Thoracic aorta (tissue), 2 donors: ENCODE measurements at regions not wholly inside any gene's neighbourhood (a gene's known extent, or its start where the extent isn't known, plus 50 kb on each side); places are given as distances from the start of the nearest gene placed in this dataset.

ENCODE experiments used
- ATAC-seq: fragments of 150-250 bp; one replicate; pipeline ENCODE4 v1.8.0; 2017; ENCODE audit warnings: low read depth; ENCODE audit not compliant: insufficient number of reproducible peaks, low FRiP score
- DNase-seq: peaks from one replicate; pipeline ENCODE4 v3.0.0-alpha.2; 2020; ENCODE audit warnings: low spot score
- H3K27ac ChIP-seq, 2 donors: fragments of 200-600 bp; sonication (generic); 1 replicate in 1 of 2; 2 replicates in 1 of 2; pipeline ENCODE4 v1.5.1; 2016; ENCODE audit warnings: mild to moderate bottlenecking in 2 of 2, moderate library complexity in 2 of 2
- H3K27me3 ChIP-seq: fragments of 200-600 bp; sonication (generic); replicated peaks from 2 replicates; pipeline ENCODE4 v1.6.0; 2016; ENCODE audit warnings: mild to moderate bottlenecking; ENCODE audit not compliant: insufficient read depth
- H3K36me3 ChIP-seq: fragments of 200-600 bp; sonication (generic); one replicate; pipeline ENCODE4 v1.5.1; 2016
- H3K4me1 ChIP-seq, 2 donors: fragments of 200-600 bp; sonication (generic); 1 replicate in 1 of 2; 2 replicates in 1 of 2; pipeline versions ENCODE4 v1.5.1 to v1.6.0; 2016; ENCODE audit warnings: low read depth in 2 of 2, mild to moderate bottlenecking in 1 of 2; ENCODE audit not compliant: control insufficient read depth in 1 of 2
- H3K4me3 ChIP-seq: fragments of 200-600 bp; sonication (generic); 2 replicates; pipeline ENCODE4 v1.5.1; 2016; ENCODE audit warnings: mild to moderate bottlenecking
- H3K9me3 ChIP-seq: fragments of 200-600 bp; sonication (generic); 2 replicates; pipeline ENCODE4 v1.5.1; 2016
- CTCF ChIP-seq: fragments of 200-600 bp; sonication (generic); IDR thresholded peaks from one replicate; pipeline ENCODE4 v1.5.1; 2019; ENCODE audit warnings: antibody characterized with exemption

- Histone ChIP-seq H3K4me1 (no peaks in the 10 kb centered on the region), H3K36me3 (no peaks in the 10 kb centered on the region), H3K27me3 (no peaks in the 10 kb centered on the region), H3K27ac (no peak overlapping the region), H3K4me3 (no peak overlapping the region), H3K9me3 (no peaks in the 10 kb centered on the region)
- ATAC-seq (no peak), DNase-seq (no peak)
- no peak for TF ChIP-seq CTCF
Measured at GRCh38 chr10:8975535-8975934, 921.0 kb downstream of the GATA3 start.

- no peaks in the 10 kb centered on the region for H3K4me1 ChIP-seq
- ATAC-seq (no peak), DNase-seq (no peak)
- no peaks in the 10 kb centered on the region for H3K27me3 ChIP-seq
- no peaks in the 10 kb centered on the region for H3K36me3 ChIP-seq
- H3K27ac ChIP-seq, result no peak overlapping the region
- H3K9me3 ChIP-seq, result no peaks in the 10 kb centered on the region
- no peak overlapping the region for H3K4me3 ChIP-seq
- TF ChIP-seq CTCF, result no peak
Measured at GRCh38 chr10:8978100-8978499, 923.6 kb downstream of the GATA3 start.

- ATAC-seq (no peak), DNase-seq (no peak)
- no peak overlapping the region for H3K27ac ChIP-seq
- H3K36me3 ChIP-seq, result no peaks in the 10 kb centered on the region
- no peak for TF ChIP-seq CTCF
- no peak overlapping the region for H3K4me3 ChIP-seq
- H3K4me1 ChIP-seq, result no peaks in the 10 kb centered on the region
- H3K9me3 ChIP-seq, result no peaks in the 10 kb centered on the region
- H3K27me3 ChIP-seq, result no peaks in the 10 kb centered on the region
Measured at GRCh38 chr10:8979976-8980375, 925.5 kb downstream of the GATA3 start.

- no peaks in the 10 kb centered on the region for H3K36me3 ChIP-seq
- no peaks in the 10 kb centered on the region for H3K27me3 ChIP-seq
- H3K4me1 ChIP-seq, result no peaks in the 10 kb centered on the region
- H3K9me3 ChIP-seq, result no peaks in the 10 kb centered on the region
- ATAC-seq (no peak), DNase-seq (no peak)
- no peak for TF ChIP-seq CTCF
- H3K27ac ChIP-seq, result no peak overlapping the region
- no peak overlapping the region for H3K4me3 ChIP-seq
Measured at GRCh38 chr10:8981277-8981676, 926.8 kb downstream of the GATA3 start.

- TF ChIP-seq CTCF, result no peak
Measured at GRCh38 chr10:8985651-8986050, 931.2 kb downstream of the GATA3 start.

More at GRCh38 chr10:8985651-8986050, 931.2 kb downstream of the GATA3 start:
- Histone ChIP-seq H3K4me3 (no peak overlapping the region), H3K9me3 (no peaks in the 10 kb centered on the region), H3K27me3 (no peaks in the 10 kb centered on the region), H3K4me1 (no peaks in the 10 kb centered on the region), H3K36me3 (no peaks in the 10 kb centered on the region), H3K27ac (no peak overlapping the region)
- no peak for DNase-seq
- ATAC-seq, result no peak
